Activated T-helper 2 cell treated with anti-CD3 and anti-CD28 coated beads, Interferon-gamma antibody, Interleukin-2, Interleukin-4, amounts not matched to agents 10 μg/mL and 5 μg/mL and 100 μg/mL, durations not matched to agents 14 hours and 24 hours and 36 hours (primary cell): ENCODE measurements at regions not wholly inside any gene's neighbourhood (a gene's known extent, or its start where the extent isn't known, plus 50 kb on each side); places are given as distances from the start of the nearest gene placed in this dataset.
A peak's percentile ranks its signal among the peaks of the same experiment; 100 is the strongest.
"Not testable (repeated sequence)": the region's sequence is repeated elsewhere in the genome, so short reads cannot be mapped to it uniquely, and the experiment has no call there.

Experiments used
- DNase-seq: peaks from one replicate; pipeline ENCODE4 v3.0.0; 2021; ENCODE audit warnings: low spot score
- H3K27ac Mint-ChIP-seq: one replicate; pipeline ENCODE4 v1.8.0; 2021; ENCODE audit warnings: mixed read lengths
- H3K27me3 Mint-ChIP-seq: one replicate; pipeline ENCODE4 v1.8.0; 2021; ENCODE audit warnings: low read depth, mixed read lengths
- H3K36me3 Mint-ChIP-seq: one replicate; pipeline ENCODE4 v1.8.0; 2021; ENCODE audit warnings: low read depth, mixed read lengths
- H3K4me1 Mint-ChIP-seq: one replicate; pipeline ENCODE4 v1.8.0; 2021; ENCODE audit warnings: low read depth, mixed read lengths
- H3K4me3 Mint-ChIP-seq: one replicate; pipeline ENCODE4 v1.8.0; 2021; ENCODE audit warnings: low read depth, mild to moderate bottlenecking, moderate library complexity, mixed read lengths
- H3K9me3 Mint-ChIP-seq: one replicate; pipeline ENCODE4 v1.8.0; 2021; ENCODE audit warnings: mixed read lengths
- intact Hi-C: fragments of 100-400 bp; cut with micrococcal nuclease; formaldehyde crosslinking; loops from one replicate; pipeline ENCODE4 v1.15.1; 2023

GRCh38 chr22:34841331-34841771, 224.6 kb upstream of the ISX start:
- H3K36me3 Mint-ChIP-seq: no peaks in the 10 kb centered on the region
- H3K4me3 Mint-ChIP-seq: no peak overlapping the region
- H3K27me3 Mint-ChIP-seq: no peaks in the 10 kb centered on the region
- no peak overlapping the region for H3K27ac Mint-ChIP-seq
- no peak for DNase-seq
- intact Hi-C loops: loop anchor here (10.0 kb wide), 1 partner anchor 183 kb away; no protein-coding TSS in a partner anchor
- no peaks in the 10 kb centered on the region for H3K4me1 Mint-ChIP-seq
- peaks cover 15% of the 10 kb centered on the region for H3K9me3 Mint-ChIP-seq

GRCh38 chr22:34841911-34842310, 224.0 kb upstream of the ISX start:
- no peaks in the 10 kb centered on the region for H3K4me1 Mint-ChIP-seq
- no peaks in the 10 kb centered on the region for H3K36me3 Mint-ChIP-seq
- intact Hi-C loops: loop anchor here (10.0 kb wide), 1 partner anchor 183 kb away; no protein-coding TSS in a partner anchor
- H3K27ac Mint-ChIP-seq: no peak overlapping the region
- no peak for DNase-seq
- H3K4me3 Mint-ChIP-seq: no peak overlapping the region
- no peaks in the 10 kb centered on the region for H3K27me3 Mint-ChIP-seq
- peaks cover 15% of the 10 kb centered on the region for H3K9me3 Mint-ChIP-seq

GRCh38 chr22:34842630-34843029, 223.3 kb upstream of the ISX start:
- Mint-ChIP-seq H3K4me1 (peaks cover 2% of the 10 kb centered on the region), H3K27ac (no peak overlapping the region), H3K36me3 (no peaks in the 10 kb centered on the region), H3K27me3 (no peaks in the 10 kb centered on the region), H3K4me3 (no peak overlapping the region), H3K9me3 (peaks cover 15% of the 10 kb centered on the region)
- no peak for DNase-seq
- intact Hi-C loops: loop anchor here (10.0 kb wide), 1 partner anchor 182 kb away; no protein-coding TSS in a partner anchor

- H3K9me3 Mint-ChIP-seq: peaks cover 15% of the 10 kb centered on the region
- H3K27ac Mint-ChIP-seq: not testable (repeated sequence)
These were observed 222.2 kb upstream of the ISX start for GRCh38 chr22:34843743-34844142.

GRCh38 chr22:34845391-34845790, 220.6 kb upstream of the ISX start:
- intact Hi-C loops: loop anchor here (10.0 kb wide), 1 partner anchor 179 kb away; no protein-coding TSS in a partner anchor

More at GRCh38 chr22:34843743-34844142, 222.2 kb upstream of the ISX start:
- not testable (repeated sequence) for H3K27me3 Mint-ChIP-seq, H3K4me1 Mint-ChIP-seq, H3K4me3 Mint-ChIP-seq, H3K36me3 Mint-ChIP-seq, DNase-seq
- intact Hi-C loops: loop anchor here (10.0 kb wide), 1 partner anchor 181 kb away; no protein-coding TSS in a partner anchor

GRCh38 chr22:34847072-34847471, 218.9 kb upstream of the ISX start:
- Mint-ChIP-seq H3K27me3 (no peaks in the 10 kb centered on the region), H3K4me3 (no peak overlapping the region), H3K9me3 (peaks cover 15% of the 10 kb centered on the region), H3K36me3 (no peaks in the 10 kb centered on the region), H3K4me1 (peaks cover 2% of the 10 kb centered on the region), H3K27ac (peak overlapping the region; percentile 2)
- intact Hi-C loops: loop anchor here (10.0 kb wide), 1 partner anchor 178 kb away; no protein-coding TSS in a partner anchor
- DNase-seq: no peak

More at GRCh38 chr22:34845391-34845790, 220.6 kb upstream of the ISX start:
- Mint-ChIP-seq H3K9me3 (peaks cover 11% of the 10 kb centered on the region), H3K4me1 (peaks cover 2% of the 10 kb centered on the region), H3K4me3 (no peak overlapping the region), H3K27ac (no peak overlapping the region), H3K27me3 (no peaks in the 10 kb centered on the region), H3K36me3 (no peaks in the 10 kb centered on the region)
- no peak for DNase-seq

- no peaks in the 10 kb centered on the region for H3K27me3 Mint-ChIP-seq
- peaks cover 15% of the 10 kb centered on the region for H3K9me3 Mint-ChIP-seq
- no peaks in the 10 kb centered on the region for H3K36me3 Mint-ChIP-seq
- intact Hi-C loops: loop anchor here (10.0 kb wide), 1 partner anchor 175 kb away; no protein-coding TSS in a partner anchor
- peaks cover 4% of the 10 kb centered on the region for H3K4me1 Mint-ChIP-seq
- no peak overlapping the region for H3K27ac Mint-ChIP-seq
- no peak for DNase-seq
- H3K4me3 Mint-ChIP-seq: no peak overlapping the region
These were observed 216.0 kb upstream of the ISX start for GRCh38 chr22:34849965-34850364.

GRCh38 chr22:34851918-34852662, 213.9 kb upstream of the ISX start:
- no peak overlapping the region for H3K4me3 Mint-ChIP-seq
- no peak for DNase-seq
- H3K36me3 Mint-ChIP-seq: no peaks in the 10 kb centered on the region
- peaks cover 4% of the 10 kb centered on the region for H3K4me1 Mint-ChIP-seq
- peaks cover 10% of the 10 kb centered on the region for H3K9me3 Mint-ChIP-seq
- H3K27me3 Mint-ChIP-seq: no peaks in the 10 kb centered on the region
- no peak overlapping the region for H3K27ac Mint-ChIP-seq
- intact Hi-C loops: no loop called here

- no peak for DNase-seq
- no peak overlapping the region for H3K4me3 Mint-ChIP-seq
- H3K27me3 Mint-ChIP-seq: no peaks in the 10 kb centered on the region
- H3K27ac Mint-ChIP-seq: no peak overlapping the region
- intact Hi-C loops: no loop called here
- H3K36me3 Mint-ChIP-seq: no peaks in the 10 kb centered on the region
- H3K9me3 Mint-ChIP-seq: peaks cover 14% of the 10 kb centered on the region
- peaks cover 2% of the 10 kb centered on the region for H3K4me1 Mint-ChIP-seq
These were observed 210.5 kb upstream of the ISX start for GRCh38 chr22:34855471-34855870.

- Mint-ChIP-seq H3K36me3 (no peaks in the 10 kb centered on the region), H3K27ac (no peak overlapping the region), H3K4me3 (no peak overlapping the region), H3K27me3 (no peaks in the 10 kb centered on the region), H3K9me3 (peaks cover 11% of the 10 kb centered on the region), H3K4me1 (no peaks in the 10 kb centered on the region)
- no peak for DNase-seq
- intact Hi-C loops: no loop called here
These were observed 207.9 kb upstream of the ISX start for GRCh38 chr22:34858066-34858465.

GRCh38 chr22:34861787-34862186, 204.2 kb upstream of the ISX start:
- H3K4me1 Mint-ChIP-seq: no peaks in the 10 kb centered on the region
- intact Hi-C loops: no loop called here
- H3K36me3 Mint-ChIP-seq: no peaks in the 10 kb centered on the region
- peaks cover 11% of the 10 kb centered on the region for H3K9me3 Mint-ChIP-seq
- no peak for DNase-seq
- H3K4me3 Mint-ChIP-seq: no peak overlapping the region
- no peaks in the 10 kb centered on the region for H3K27me3 Mint-ChIP-seq
- no peak overlapping the region for H3K27ac Mint-ChIP-seq

- H3K27me3 Mint-ChIP-seq: no peaks in the 10 kb centered on the region
- intact Hi-C loops: no loop called here
- no peak overlapping the region for H3K4me3 Mint-ChIP-seq
- H3K4me1 Mint-ChIP-seq: no peaks in the 10 kb centered on the region
- no peak overlapping the region for H3K27ac Mint-ChIP-seq
- H3K9me3 Mint-ChIP-seq: peaks cover 6% of the 10 kb centered on the region
- H3K36me3 Mint-ChIP-seq: no peaks in the 10 kb centered on the region
- DNase-seq: no peak
These were observed 199.9 kb upstream of the ISX start for GRCh38 chr22:34866081-34866480.

GRCh38 chr22:34866495-34867131, 199.3 kb upstream of the ISX start:
- Mint-ChIP-seq H3K4me3 (no peak overlapping the region), H3K4me1 (no peaks in the 10 kb centered on the region), H3K27me3 (no peaks in the 10 kb centered on the region), H3K27ac (no peak overlapping the region), H3K36me3 (no peaks in the 10 kb centered on the region), H3K9me3 (peaks cover under 1% of the 10 kb centered on the region)
- intact Hi-C loops: no loop called here
- DNase-seq: no peak
